GM12878 (cell line): ENCODE measurements at regions not wholly inside any gene's neighbourhood (a gene's known extent, or its start where the extent isn't known, plus 50 kb on each side); places are given as distances from the start of the nearest gene placed in this dataset.

Experiments
- BMI1 ChIP-seq: fragments of 450-650 bp; IDR thresholded peaks from 2 replicates; pipeline ENCODE4 v1.6.1; 2016; ENCODE audit warnings: mild to moderate bottlenecking, moderate library complexity, borderline replicate concordance
- CHD1 ChIP-seq: IDR thresholded peaks from 2 replicates; pipeline ENCODE4 v1.6.1; 2012; ENCODE audit warnings: low read depth, low read length, improper control_type of control experiment
- CTCF ChIP-seq, 3 experiments: IDR thresholded peaks in 2 of 3; conservative IDR thresholded peaks in 1 of 3; 2 replicates each; pipeline ENCODE4 v1.5.1; 2011; ENCODE audit warnings: low read depth in 3 of 3, low read length in 3 of 3, mild to moderate bottlenecking in 3 of 3, control low read depth in 2 of 3, moderate library complexity in 2 of 3, inconsistent platforms in 1 of 3, mixed read lengths in 1 of 3; ENCODE audit not compliant: control insufficient read depth in 2 of 3, insufficient read depth in 1 of 3; ENCODE audit errors: extremely low read depth in 1 of 3
- GABPA ChIP-seq: IDR thresholded peaks from 2 replicates; pipeline ENCODE4 v1.6.1; 2014; ENCODE audit warnings: antibody characterized with exemption, low read depth, mild to moderate bottlenecking, inconsistent platforms
- HDAC2 ChIP-seq: fragments of 200-600 bp; sonication (generic); IDR thresholded peaks from 2 replicates; pipeline ENCODE4 v1.6.1; 2017
- MXI1 ChIP-seq: fragments of 150-350 bp; IDR thresholded peaks from 2 replicates; pipeline ENCODE4 v1.6.1; 2011; ENCODE audit warnings: low read depth, mild to moderate bottlenecking, inconsistent platforms, low read length, improper control_type of control experiment
- NFYB ChIP-seq: IDR thresholded peaks from 2 replicates; pipeline ENCODE4 v1.6.1; 2011; ENCODE audit warnings: low read depth, mild to moderate bottlenecking, low read length, improper control_type of control experiment, moderate library complexity; ENCODE audit not compliant: insufficient read depth
- PBX3 ChIP-seq: IDR thresholded peaks from 2 replicates; pipeline ENCODE4 v1.6.1; 2011; ENCODE audit warnings: mild to moderate bottlenecking, low read depth, low read length, moderate library complexity; ENCODE audit not compliant: insufficient replicate concordance
- POLR2AphosphoS5 ChIP-seq: IDR thresholded peaks from 2 replicates; pipeline ENCODE4 v1.6.1; 2011; ENCODE audit warnings: mild to moderate bottlenecking, low read length, inconsistent platforms
- SPI1 ChIP-seq: IDR thresholded peaks from 2 replicates; pipeline ENCODE4 v1.6.1; 2011; ENCODE audit warnings: low read depth, mild to moderate bottlenecking, low read length, moderate library complexity, borderline replicate concordance; ENCODE audit not compliant: insufficient read depth
- USF2 ChIP-seq: IDR thresholded peaks from 2 replicates; pipeline ENCODE4 v1.6.1; 2011; ENCODE audit warnings: low read depth, low read length, improper control_type of control experiment, borderline replicate concordance
- ZNF217 ChIP-seq: fragments of 450-650 bp; IDR thresholded peaks from 2 replicates; pipeline ENCODE4 v1.6.1; 2017; ENCODE audit warnings: antibody characterized with exemption, mild to moderate bottlenecking

GRCh38 chr3:152047465-152047864 lies 174.0 kb downstream of the SUCNR1 start:
- TF ChIP-seq GABPA, result no peak
- TF ChIP-seq CTCF (IDR thresholded peaks at IDR 0.05 in 2 of 3, conservative IDR thresholded peaks at IDR 0.05 in 1 of 3; ENCODE audit: control insufficient read depth in 2 of 3, extremely low read depth in 1 of 3, insufficient read depth in 1 of 3, low read depth in 3 of 3, low read length in 3 of 3), result no peak
- TF ChIP-seq POLR2AphosphoS5, result no peak
- no peak for TF ChIP-seq BMI1
- TF ChIP-seq SPI1, result no peak
- no peak for TF ChIP-seq CHD1
- no peak for TF ChIP-seq USF2
- no peak for TF ChIP-seq MXI1
- TF ChIP-seq NFYB, result no peak
- TF ChIP-seq ZNF217, result no peak
- TF ChIP-seq PBX3, result no peak
- no peak for TF ChIP-seq HDAC2
